Fibroblast of skin of right quadriceps (primary cell): ENCODE measurements at regions not wholly inside any gene's neighbourhood (a gene's known extent, or its start where the extent isn't known, plus 50 kb on each side); places are given as distances from the start of the nearest gene placed in this dataset.
"Not testable (repeated sequence)": the region's sequence is repeated elsewhere in the genome, so short reads cannot be mapped to it uniquely, and the experiment has no call there.

Experiments
- DNase-seq: peaks from one replicate; pipeline ENCODE4 v3.0.0-alpha.2; 2013

DNA sequence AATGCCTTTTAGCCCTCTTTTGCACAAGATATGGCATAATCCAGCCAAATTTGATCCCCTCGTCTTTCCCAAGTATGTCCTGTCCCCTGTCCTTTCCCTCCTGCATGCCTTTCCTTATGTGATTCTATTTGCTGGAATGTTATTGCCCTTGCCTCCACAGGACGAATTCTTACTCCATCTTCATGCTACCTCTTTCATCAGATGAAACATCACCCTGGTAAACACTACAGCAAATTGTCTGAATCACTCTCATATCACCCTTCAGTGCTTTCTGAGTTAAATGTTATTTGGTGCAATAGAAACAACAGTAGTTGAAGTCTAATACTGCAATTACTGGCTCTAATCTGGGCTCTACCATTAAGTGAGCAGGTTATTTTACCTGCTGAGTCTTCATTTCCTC lies 52.2 kb upstream of the FAT1 start:
- no peak for DNase-seq

DNA sequence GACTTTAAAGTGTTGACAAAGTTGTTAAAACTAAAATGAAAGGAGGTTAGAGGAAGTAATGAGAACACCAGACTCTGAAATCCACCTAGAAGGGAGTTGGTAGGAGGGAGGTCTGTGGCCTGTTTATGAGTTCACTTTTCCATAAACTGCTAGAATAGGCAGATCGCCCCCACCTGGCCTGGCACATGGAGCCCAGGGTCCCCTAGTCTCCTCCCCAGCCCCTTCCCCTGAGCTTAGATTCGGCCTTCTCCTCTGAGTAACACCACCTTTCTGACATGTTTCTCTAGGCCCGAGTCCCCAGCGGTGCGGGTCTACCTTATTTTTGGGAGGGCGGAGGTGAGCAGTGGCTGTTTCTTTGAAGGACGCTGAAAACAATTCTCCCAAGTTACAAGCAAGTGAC lies 54.5 kb upstream of the FAT1 start:
- no peak for DNase-seq

- DNase-seq, result no peak
Observed at GRCh38 chr4:186780291-186781031, 56.8 kb upstream of the FAT1 start.

GRCh38 chr4:186781032-186781917 lies 57.6 kb upstream of the FAT1 start:
- peak; percentile 67 for DNase-seq

DNA sequence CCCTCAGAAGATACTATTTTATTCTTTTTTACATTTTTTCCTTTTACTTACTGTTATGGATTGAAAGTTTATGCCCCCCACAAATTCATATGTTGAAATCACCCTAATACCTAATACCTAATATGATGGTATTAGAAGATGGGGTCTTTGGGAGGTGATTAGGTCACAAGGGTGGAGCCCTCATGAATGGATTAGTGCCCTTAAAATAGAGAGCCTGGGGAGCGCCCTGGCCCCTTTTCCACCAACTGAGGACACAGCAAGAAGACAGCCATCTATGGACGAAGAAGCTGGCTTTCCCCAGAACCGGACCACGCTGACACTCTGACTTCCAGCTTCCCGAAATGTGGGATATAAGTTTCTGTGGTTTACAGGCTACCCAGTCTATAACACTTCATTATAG lies 58.6 kb upstream of the FAT1 start:
- DNase-seq, result no peak

DNA sequence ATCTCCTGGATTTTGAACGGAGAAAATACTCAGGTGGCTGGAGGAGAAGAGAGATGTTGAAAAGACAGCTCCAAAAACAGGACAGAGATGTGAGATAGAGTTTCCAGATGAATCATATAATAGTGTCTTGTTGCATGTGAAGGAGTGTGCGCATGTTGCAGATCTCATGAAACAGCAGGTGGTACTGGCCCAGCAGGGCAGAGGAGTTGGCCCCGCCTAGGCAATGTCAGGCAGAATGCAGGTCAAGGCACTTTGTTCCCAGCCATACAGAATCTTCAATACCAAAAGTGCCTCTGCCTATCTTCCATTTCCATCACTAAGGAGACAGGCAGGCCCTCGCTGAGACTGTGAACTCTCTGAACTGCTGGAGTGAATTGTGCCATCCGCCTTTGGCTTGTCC lies 63.9 kb upstream of the FAT1 start:
- DNase-seq, result no peak

DNA sequence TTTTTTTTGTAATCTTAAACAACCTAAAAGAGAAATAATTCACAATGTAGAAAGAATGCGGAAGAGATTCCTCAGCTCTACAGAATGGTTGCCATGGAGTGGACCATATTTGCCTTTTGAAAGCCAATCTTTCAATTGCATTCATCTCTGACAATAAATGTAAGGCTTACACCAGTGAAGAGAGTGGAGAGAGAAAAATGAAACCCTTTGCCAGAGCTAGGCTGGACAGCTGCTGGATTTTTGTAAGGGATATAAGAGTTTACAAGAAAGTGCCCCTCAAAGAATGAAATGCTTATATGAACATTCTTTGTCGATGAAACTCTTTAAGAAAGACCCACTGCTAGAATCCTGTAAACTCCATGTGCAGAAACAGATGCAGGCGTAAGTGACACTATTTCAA lies 66.0 kb upstream of the FAT1 start:
- peak; percentile 41 for DNase-seq

DNA sequence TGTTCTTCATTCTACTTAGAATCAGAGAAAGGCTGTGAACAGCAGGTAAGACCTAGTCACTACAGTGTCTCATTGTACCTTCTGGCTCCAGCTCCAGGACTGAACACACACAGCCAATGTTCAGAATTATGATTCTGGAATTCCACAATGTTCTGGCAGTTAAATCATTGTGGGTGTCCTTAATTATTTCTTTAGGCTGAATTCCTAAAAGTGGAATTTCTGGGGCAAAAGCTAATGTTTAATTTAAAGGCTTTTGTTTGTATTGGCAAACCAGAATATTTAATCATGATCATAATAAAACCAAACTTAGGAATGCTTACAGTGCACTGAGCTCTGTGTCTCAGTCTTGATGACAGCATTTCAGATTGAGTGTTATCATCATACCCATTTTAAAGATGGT lies 67.0 kb upstream of the FAT1 start:
- peak; percentile 58 for DNase-seq

GRCh38 chr4:186792728-186793366 lies 69.2 kb upstream of the FAT1 start:
- DNase-seq, result no peak

- no peak for DNase-seq
Observed at GRCh38 chr4:186798951-186799659, 75.4 kb upstream of the FAT1 start.

- no peak for DNase-seq
Observed at GRCh38 chr4:186805020-186805820, 81.6 kb upstream of the FAT1 start.

- not testable (repeated sequence) for DNase-seq
Observed at GRCh38 chr4:186805917-186806316, 82.3 kb upstream of the FAT1 start.

DNA sequence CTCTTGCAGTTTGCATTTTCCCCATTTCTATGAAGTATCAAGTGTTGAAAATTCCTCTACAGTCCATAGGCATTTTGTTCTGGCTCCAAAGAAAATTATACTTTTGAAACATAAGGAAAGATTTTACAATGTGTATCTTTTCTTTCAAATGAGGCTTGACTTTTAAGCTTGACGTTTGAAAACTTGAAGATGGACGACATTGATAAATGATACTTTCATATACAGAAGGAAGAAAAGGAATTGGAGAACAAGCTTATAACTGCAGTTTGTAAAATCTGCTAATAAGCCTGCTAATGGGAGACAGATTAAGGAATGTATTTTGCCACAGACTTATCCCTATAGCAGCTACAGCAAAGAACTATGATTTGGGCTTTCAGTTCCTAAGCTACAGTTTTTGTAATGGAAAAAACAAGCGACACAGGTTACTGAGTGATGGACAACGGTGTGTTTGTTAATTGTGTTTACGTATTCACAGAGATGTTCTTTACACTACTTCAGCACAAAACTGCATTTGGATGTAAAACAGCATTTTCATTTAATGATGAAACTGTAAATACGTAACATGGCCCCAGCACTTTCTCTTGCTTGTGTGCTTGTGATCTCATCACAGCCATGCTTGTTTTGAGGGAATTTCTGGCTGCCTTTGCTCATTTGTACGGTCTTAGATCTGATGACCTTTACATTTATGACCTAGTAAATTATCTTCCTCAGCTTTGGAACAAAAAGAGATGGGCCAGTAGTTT lies 83.2 kb upstream of the FAT1 start:
- DNase-seq, result no peak

DNA sequence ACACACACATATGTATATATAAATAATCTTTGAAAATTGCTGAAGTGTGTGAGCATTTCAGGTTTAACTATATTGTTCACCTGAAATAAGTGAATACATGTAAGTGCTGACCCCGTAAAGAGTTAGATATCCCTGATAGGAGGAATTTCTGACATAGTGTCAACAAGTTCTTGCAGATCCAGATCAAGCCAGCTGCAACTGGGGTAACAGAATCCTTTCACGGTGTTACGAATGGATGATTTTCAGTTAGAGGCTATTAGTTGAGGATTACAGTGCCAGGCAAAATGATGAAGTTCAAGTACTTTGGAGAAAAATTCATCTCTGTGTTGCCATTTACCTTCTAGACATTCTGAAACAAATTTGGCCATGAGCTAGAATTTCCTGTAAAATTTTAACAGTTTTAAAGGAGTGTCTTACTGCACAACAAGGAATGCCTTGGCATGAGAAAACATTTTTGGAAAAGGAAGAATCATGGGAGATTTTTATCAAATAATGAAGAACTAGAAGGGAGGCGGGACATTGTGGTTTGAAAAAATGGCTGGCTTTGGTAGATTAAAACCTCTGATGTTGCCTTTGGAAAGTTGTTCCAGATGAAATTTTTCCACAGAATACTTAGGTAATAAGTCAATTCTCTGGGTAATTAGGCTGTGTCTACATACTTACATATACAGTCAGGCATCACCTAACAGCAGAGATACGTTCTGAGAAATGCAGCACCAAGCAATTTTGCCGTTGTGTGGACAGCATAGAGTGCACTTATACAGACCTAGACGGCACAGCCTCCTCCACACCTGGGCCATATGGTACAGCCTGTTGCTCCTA lies 84.4 kb upstream of the FAT1 start:
- DNase-seq, result peak; percentile 81

GRCh38 chr4:186808630-186809018 lies 85.0 kb upstream of the FAT1 start:
- DNase-seq, result peak; percentile 70

DNA sequence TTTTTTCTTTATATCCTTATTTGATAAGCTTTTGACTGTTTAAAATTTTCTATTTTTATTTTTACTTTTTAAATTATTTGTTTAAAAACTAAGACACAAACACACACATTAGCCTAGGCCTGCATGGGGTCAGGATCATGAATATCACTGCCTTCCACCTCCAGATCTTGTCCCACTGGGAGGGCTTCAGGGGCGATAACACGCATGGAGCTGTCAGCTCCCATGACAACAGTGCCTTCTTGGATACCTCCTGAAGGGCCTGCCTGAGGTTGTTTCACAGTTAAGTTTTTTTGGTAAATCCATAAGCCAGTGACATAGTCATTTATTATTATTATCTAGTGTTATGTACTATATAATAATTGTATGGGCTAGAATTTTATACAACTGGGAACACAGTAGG lies 85.4 kb upstream of the FAT1 start:
- no peak for DNase-seq

DNA sequence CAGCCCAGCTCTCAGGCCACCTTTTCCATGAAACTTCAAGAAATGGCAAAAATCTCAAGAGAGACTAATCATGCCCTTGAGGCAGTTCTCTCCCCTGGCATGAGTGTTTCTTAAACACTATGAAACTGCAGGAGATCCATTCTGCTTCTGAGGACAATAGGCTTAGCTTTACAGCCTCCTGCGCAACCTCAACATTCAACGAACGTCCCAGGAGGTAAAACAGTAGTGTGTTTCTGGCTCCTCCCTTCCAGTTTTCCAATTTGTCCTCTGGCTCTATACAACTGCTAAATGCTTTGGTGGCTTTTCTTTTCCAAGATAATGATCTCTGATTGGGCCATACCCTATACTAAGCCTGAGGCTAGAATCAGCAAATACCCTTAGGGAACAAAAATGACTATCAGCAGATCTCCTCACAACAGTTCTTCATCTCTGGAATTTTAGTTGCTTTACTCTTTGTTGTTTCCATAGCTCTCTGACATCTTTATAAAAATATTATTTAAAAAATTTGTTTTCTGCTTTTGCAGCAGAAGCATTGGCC lies 87.0 kb upstream of the FAT1 start:
- no peak for DNase-seq

DNA sequence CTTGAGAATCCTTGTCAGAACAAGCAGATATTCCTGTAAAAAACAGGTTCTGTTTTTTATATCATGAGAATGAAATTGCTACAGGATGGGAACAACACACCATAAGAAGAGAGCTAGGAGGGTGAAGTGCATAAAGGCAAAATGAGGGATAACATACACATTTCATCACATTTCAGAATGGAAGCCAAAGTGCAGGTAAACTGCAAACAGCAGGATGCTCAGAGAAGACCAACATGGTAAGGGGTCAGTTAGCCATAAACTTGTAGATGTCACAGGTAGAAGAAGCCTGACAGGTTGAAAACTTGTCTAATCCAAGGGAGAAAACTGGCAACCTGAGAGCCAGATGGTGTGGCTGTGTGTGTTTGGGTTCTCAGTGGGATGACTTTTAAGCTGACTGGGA lies 88.9 kb upstream of the FAT1 start:
- no peak for DNase-seq

GRCh38 chr4:186813377-186814068 lies 89.9 kb upstream of the FAT1 start:
- DNase-seq, result no peak
